Natural killer cell treated with Interleukin-12 subunit alpha and Interleukin-12 subunit beta and Interleukin-15 and Interleukin-18, amount 100 ng/mL, for 72 hours (primary cell): ENCODE measurements at regions not wholly inside any gene's neighbourhood (a gene's known extent, or its start where the extent isn't known, plus 50 kb on each side); places are given as distances from the start of the nearest gene placed in this dataset.
A peak's percentile ranks its signal among the peaks of the same experiment; 100 is the strongest.
"Not testable (repeated sequence)": the region's sequence is repeated elsewhere in the genome, so short reads cannot be mapped to it uniquely, and the experiment has no call there.

Experiments
- ATAC-seq, 2 donors: fragments of 150-1000 bp; cut with Tn5 transposase in 1 of 2; sonication (Bioruptor Pico), chemical (Tn5 transposase) in 1 of 2; 2 replicates each; pipeline ENCODE4 v1.10.0; 2021
- DNase-seq: peaks from one replicate; pipeline ENCODE4 v3.0.0; 2022; ENCODE audit warnings: low spot score
- H3K27ac Mint-ChIP-seq, 2 donors: 1 replicate in 1 of 2; 2 replicates in 1 of 2; pipeline ENCODE4 v1.8.0; 2022; ENCODE audit warnings: mixed read lengths in 2 of 2, mild to moderate bottlenecking in 1 of 2, moderate library complexity in 1 of 2
- H3K27me3 Mint-ChIP-seq, 2 donors: 1 replicate in 1 of 2; 2 replicates in 1 of 2; pipeline ENCODE4 v1.8.0; 2022; ENCODE audit warnings: mixed read lengths in 2 of 2
- H3K36me3 Mint-ChIP-seq: one replicate; pipeline ENCODE4 v1.8.0; 2022; ENCODE audit warnings: mixed read lengths
- H3K4me1 Mint-ChIP-seq, 2 donors: 1 replicate in 1 of 2; 2 replicates in 1 of 2; pipeline ENCODE4 v1.8.0; 2022; ENCODE audit warnings: low read depth in 2 of 2, mixed read lengths in 2 of 2, mild to moderate bottlenecking in 1 of 2
- H3K4me3 Mint-ChIP-seq: one replicate; pipeline ENCODE4 v1.8.0; 2022; ENCODE audit warnings: mixed read lengths
- H3K9me3 Mint-ChIP-seq: 2 replicates; pipeline ENCODE4 v1.8.0; 2022; ENCODE audit warnings: mixed read lengths

- Mint-ChIP-seq H3K27me3 (peaks cover 0 to 2% of the 10 kb centered on the region in 2 donors), H3K36me3 (no peaks in the 10 kb centered on the region), H3K4me3 (no peak overlapping the region)
Observed at GRCh38 chr1:119226321-119226720, 85.9 kb upstream of the WARS2 start.

GRCh38 chr1:119226913-119227312, 86.5 kb upstream of the WARS2 start:
- ATAC-seq (peak in 1 of 2 donors; percentile 28), DNase-seq (no peak)
- Mint-ChIP-seq H3K36me3 (no peaks in the 10 kb centered on the region), H3K4me3 (no peak overlapping the region), H3K27ac (no peak overlapping the region), H3K4me1 (no peaks in the 10 kb centered on the region), H3K27me3 (peaks cover 0 to 2% of the 10 kb centered on the region in 2 donors), H3K9me3 (no peaks in the 10 kb centered on the region)

More at GRCh38 chr1:119226321-119226720, 85.9 kb upstream of the WARS2 start:
- Mint-ChIP-seq H3K27ac (no peak overlapping the region), H3K9me3 (no peaks in the 10 kb centered on the region), H3K4me1 (no peaks in the 10 kb centered on the region)
- DNase-seq (no peak), ATAC-seq (no peak)

GRCh38 chr1:119227456-119227855, 87.0 kb upstream of the WARS2 start:
- DNase-seq (no peak), ATAC-seq (no peak)
- no peaks in the 10 kb centered on the region for H3K9me3 Mint-ChIP-seq
- H3K27ac Mint-ChIP-seq, result no peak overlapping the region
- H3K36me3 Mint-ChIP-seq, result no peaks in the 10 kb centered on the region
- H3K27me3 Mint-ChIP-seq, result peaks cover 0 to 2% of the 10 kb centered on the region in 2 donors
- no peak overlapping the region for H3K4me3 Mint-ChIP-seq
- H3K4me1 Mint-ChIP-seq, result no peaks in the 10 kb centered on the region

- Mint-ChIP-seq H3K27me3 (peaks cover 0 to 2% of the 10 kb centered on the region in 2 donors), H3K4me1 (no peaks in the 10 kb centered on the region), H3K9me3 (no peaks in the 10 kb centered on the region), H3K27ac (no peak overlapping the region), H3K36me3 (no peaks in the 10 kb centered on the region), H3K4me3 (no peak overlapping the region)
- DNase-seq (no peak), ATAC-seq (no peak)
Observed at GRCh38 chr1:119228335-119229080, 88.1 kb upstream of the WARS2 start.

- Mint-ChIP-seq H3K9me3 (peaks cover 6% of the 10 kb centered on the region), H3K27ac (no peak overlapping the region), H3K36me3 (no peaks in the 10 kb centered on the region), H3K27me3 (no peaks in the 10 kb centered on the region), H3K4me3 (no peak overlapping the region), H3K4me1 (no peaks in the 10 kb centered on the region)
- ATAC-seq, result no peak
- DNase-seq, result no peak
Observed at GRCh38 chr1:119235120-119235519, 94.7 kb upstream of the WARS2 start.

GRCh38 chr1:119245881-119246280, 105.4 kb upstream of the WARS2 start:
- no peak for DNase-seq
- no peak for ATAC-seq
- Mint-ChIP-seq H3K9me3 (no peaks in the 10 kb centered on the region), H3K27ac (no peak overlapping the region), H3K27me3 (no peaks in the 10 kb centered on the region), H3K36me3 (no peaks in the 10 kb centered on the region), H3K4me1 (no peaks in the 10 kb centered on the region), H3K4me3 (no peak overlapping the region)

GRCh38 chr1:119249283-119249682, 108.8 kb upstream of the WARS2 start:
- ATAC-seq (no peak), DNase-seq (no peak)
- H3K27ac Mint-ChIP-seq, result no peak overlapping the region
- no peaks in the 10 kb centered on the region for H3K9me3 Mint-ChIP-seq
- H3K36me3 Mint-ChIP-seq, result no peaks in the 10 kb centered on the region
- no peaks in the 10 kb centered on the region for H3K27me3 Mint-ChIP-seq
- H3K4me1 Mint-ChIP-seq, result no peaks in the 10 kb centered on the region
- H3K4me3 Mint-ChIP-seq, result no peak overlapping the region

- H3K4me1 Mint-ChIP-seq, result no peaks in the 10 kb centered on the region
- H3K9me3 Mint-ChIP-seq, result no peaks in the 10 kb centered on the region
- no peaks in the 10 kb centered on the region for H3K36me3 Mint-ChIP-seq
- no peak overlapping the region for H3K27ac Mint-ChIP-seq
- H3K4me3 Mint-ChIP-seq, result no peak overlapping the region
- DNase-seq, result no peak
- H3K27me3 Mint-ChIP-seq, result no peaks in the 10 kb centered on the region
- ATAC-seq, result no peak
Observed at GRCh38 chr1:119250299-119250698, 109.8 kb upstream of the WARS2 start.

- no peak overlapping the region for H3K4me3 Mint-ChIP-seq
- no peaks in the 10 kb centered on the region for H3K27me3 Mint-ChIP-seq
- DNase-seq (no peak), ATAC-seq (no peak)
- no peaks in the 10 kb centered on the region for H3K4me1 Mint-ChIP-seq
- no peak overlapping the region for H3K27ac Mint-ChIP-seq
- no peaks in the 10 kb centered on the region for H3K9me3 Mint-ChIP-seq
- H3K36me3 Mint-ChIP-seq, result no peaks in the 10 kb centered on the region
Observed at GRCh38 chr1:119251751-119252150, 111.3 kb upstream of the WARS2 start.

- no peak overlapping the region for H3K4me3 Mint-ChIP-seq
Observed at GRCh38 chr1:119253366-119253765, 112.9 kb upstream of the WARS2 start.

GRCh38 chr1:119254067-119254720, 113.7 kb upstream of the WARS2 start:
- no peak overlapping the region for H3K4me3 Mint-ChIP-seq
- ATAC-seq (no peak), DNase-seq (no peak)
- H3K4me1 Mint-ChIP-seq, result no peaks in the 10 kb centered on the region
- H3K27me3 Mint-ChIP-seq, result no peaks in the 10 kb centered on the region
- peaks cover 5% of the 10 kb centered on the region for H3K36me3 Mint-ChIP-seq
- no peak overlapping the region for H3K27ac Mint-ChIP-seq
- peaks cover 6% of the 10 kb centered on the region for H3K9me3 Mint-ChIP-seq

More at GRCh38 chr1:119253366-119253765, 112.9 kb upstream of the WARS2 start:
- H3K27me3 Mint-ChIP-seq, result no peaks in the 10 kb centered on the region
- H3K27ac Mint-ChIP-seq, result no peak overlapping the region
- peaks cover 3% of the 10 kb centered on the region for H3K9me3 Mint-ChIP-seq
- ATAC-seq (no peak), DNase-seq (no peak)
- H3K36me3 Mint-ChIP-seq, result peaks cover 5% of the 10 kb centered on the region
- H3K4me1 Mint-ChIP-seq, result no peaks in the 10 kb centered on the region

- not testable (repeated sequence) for ATAC-seq, H3K4me3 Mint-ChIP-seq, H3K9me3 Mint-ChIP-seq, H3K27me3 Mint-ChIP-seq, DNase-seq, H3K27ac Mint-ChIP-seq, H3K4me1 Mint-ChIP-seq, H3K36me3 Mint-ChIP-seq
Observed at GRCh38 chr1:119256089-119256488, 112.5 kb upstream of the HAO2 start.

GRCh38 chr1:119260506-119260905, 108.1 kb upstream of the HAO2 start:
- H3K27me3 Mint-ChIP-seq, result no peaks in the 10 kb centered on the region
- H3K9me3 Mint-ChIP-seq, result peaks cover 7% of the 10 kb centered on the region
- H3K4me1 Mint-ChIP-seq, result no peaks in the 10 kb centered on the region
- no peak overlapping the region for H3K27ac Mint-ChIP-seq
- DNase-seq, result no peak
- peaks cover 5% of the 10 kb centered on the region for H3K36me3 Mint-ChIP-seq
- H3K4me3 Mint-ChIP-seq, result no peak overlapping the region
- no peak for ATAC-seq

GRCh38 chr1:119266386-119266785, 102.2 kb upstream of the HAO2 start:
- Mint-ChIP-seq H3K4me3 (no peak overlapping the region), H3K4me1 (no peaks in the 10 kb centered on the region), H3K27me3 (peaks cover 7 to 13% of the 10 kb centered on the region in 2 donors), H3K36me3 (no peaks in the 10 kb centered on the region), H3K9me3 (no peaks in the 10 kb centered on the region), H3K27ac (no peak overlapping the region)
- DNase-seq (no peak), ATAC-seq (no peak)
